Stimulated activated CD4-positive, alpha-beta T cell treated with anti-CD3 and anti-CD28 coated beads, Interleukin-1b, Interleukin-23, amount 100 ng/mL, for 1 hour (primary cell): ENCODE measurements at regions not wholly inside any gene's neighbourhood (a gene's known extent, or its start where the extent isn't known, plus 50 kb on each side); places are given as distances from the start of the nearest gene placed in this dataset.
"Not testable (repeated sequence)": the region's sequence is repeated elsewhere in the genome, so short reads cannot be mapped to it uniquely, and the experiment has no call there.

ENCODE experiments used
- DNase-seq, 2 donors: peaks; one replicate each; pipeline ENCODE4 v3.0.0-alpha.2; 2020; ENCODE audit warnings: low read depth in 2 of 2

DNA sequence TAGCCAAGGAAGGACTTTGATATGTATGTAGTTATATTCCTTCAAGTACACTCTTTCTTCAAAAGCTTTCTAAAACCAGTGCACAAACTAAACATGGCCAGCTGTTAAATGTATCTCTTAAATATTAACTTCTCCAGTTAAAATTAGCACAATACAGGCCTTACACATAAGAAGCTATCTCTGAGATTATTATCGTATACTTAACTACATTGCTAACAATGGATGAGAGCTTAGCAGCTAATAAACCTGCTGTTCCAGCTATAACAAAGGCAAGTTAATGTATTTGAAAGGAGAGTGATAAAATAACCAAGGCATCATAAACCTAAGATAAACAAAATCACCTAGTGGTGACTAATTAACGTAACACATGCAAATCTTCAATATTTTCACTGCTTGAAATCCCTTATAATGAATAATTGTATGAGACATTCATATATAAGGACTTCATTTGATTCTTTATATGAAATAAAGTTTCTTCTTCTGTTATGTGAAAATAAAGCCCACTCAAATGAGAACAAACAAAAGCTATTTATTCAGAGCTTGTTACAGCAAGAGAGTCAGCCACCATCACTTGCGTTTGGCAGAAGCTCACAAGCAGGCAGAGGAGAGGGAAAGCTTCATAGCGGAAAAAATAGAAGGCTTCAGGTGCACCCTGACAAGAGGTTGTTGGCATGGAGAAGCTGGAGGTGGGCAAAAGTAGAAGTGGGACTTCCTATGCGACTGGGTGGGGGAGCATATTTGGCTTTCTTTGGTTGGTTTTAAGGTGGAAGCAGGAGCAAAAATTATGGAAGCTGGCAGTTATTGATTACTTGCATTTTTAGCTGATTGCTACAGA is 274.1 kb upstream of the CHRM3 start:
- no peak for DNase-seq

GRCh38 chr1:239107676-239108075 is 278.7 kb upstream of the CHRM3 start:
- no peak for DNase-seq

DNA sequence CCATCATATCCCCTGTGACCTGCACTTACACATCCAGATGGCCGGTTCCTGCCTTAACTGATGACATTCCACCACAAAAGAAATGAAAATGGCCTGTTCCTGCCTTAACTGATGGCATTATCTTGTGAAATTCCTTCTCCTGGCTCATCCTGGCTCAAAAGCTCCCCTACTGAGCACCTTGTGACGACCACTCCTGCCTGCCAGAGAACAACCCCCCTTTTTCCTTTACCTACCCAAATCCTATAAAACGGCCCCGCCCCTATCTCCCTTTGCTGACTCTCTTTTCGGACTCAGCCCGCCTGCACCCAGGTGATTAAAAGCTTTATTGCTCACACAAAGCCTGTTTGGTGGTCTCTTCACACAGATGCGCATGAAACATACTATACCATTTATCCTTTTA is 279.7 kb upstream of the CHRM3 start:
- DNase-seq, result not testable (repeated sequence)

- DNase-seq, result no peak
These were observed 287.8 kb upstream of the CHRM3 start for GRCh38 chr1:239098400-239099037.

DNA sequence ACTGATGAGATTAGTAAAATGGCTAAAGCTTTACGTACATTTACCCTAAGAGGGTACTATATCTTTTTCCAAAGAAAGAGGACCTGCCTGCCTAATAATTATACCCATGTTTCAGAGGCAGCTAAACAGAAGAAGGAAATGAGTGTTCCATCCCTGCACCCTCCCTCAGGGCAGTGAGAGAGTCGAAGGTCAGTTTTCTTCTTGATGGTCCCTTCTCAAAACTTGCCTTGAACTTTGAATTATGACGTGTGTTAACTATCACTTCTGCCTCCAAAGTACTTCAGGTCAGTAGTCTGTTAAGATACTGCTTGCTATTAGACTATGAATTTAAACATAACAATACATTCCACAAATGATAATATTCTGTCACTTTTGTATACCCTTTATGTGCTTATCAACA is 294.8 kb upstream of the CHRM3 start:
- no peak for DNase-seq

DNA sequence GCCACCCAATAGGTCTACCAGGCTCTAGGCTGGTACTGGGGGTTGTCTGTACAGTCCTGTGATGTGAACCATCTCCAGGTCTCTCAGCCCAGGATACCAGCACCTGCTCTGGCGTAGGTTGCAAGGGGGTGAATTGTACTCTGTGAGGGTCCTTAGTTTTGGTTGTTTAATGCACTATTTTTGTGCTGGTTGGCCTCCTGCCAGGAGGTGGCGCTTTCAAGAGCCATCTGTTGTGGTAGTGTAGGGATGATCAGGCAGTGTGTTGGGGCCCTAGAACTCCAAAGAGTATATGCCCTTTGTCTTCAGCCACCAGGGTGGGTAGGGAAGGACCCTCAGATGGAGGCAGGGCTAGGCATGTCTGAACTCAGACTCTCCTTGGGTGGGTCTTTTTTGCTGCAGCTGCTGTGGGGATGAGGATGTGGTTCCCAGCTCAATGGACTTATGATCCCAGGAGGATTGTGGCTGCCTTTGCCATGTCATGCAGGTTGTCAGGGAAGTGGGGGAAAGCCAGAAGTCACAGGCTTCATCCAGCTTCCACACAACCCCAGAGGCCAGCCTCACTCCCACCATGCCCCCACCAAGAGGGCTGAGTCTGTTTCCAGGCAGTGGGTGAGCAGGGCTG is 301.8 kb upstream of the CHRM3 start:
- no peak for DNase-seq

DNA sequence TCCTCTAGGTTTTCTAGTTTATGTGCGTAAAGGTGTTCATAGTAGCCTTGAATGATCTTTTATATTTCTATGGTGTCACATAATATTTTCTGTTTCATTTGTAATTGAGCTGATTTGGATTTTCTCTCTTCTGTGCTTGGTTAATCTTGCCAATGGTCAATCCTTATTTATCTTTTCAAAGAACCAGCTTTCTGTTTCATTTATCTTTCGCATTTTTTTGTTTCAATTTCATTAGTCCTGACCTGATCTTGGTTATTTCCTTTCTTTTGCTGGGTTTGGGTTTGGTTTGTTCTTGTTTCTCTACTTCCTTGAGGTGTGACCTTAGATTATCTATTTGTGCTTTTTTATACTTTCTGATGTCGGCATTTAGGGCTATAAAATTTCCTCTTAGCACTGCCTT is 304.4 kb upstream of the CHRM3 start:
- DNase-seq, result not testable (repeated sequence)

DNA sequence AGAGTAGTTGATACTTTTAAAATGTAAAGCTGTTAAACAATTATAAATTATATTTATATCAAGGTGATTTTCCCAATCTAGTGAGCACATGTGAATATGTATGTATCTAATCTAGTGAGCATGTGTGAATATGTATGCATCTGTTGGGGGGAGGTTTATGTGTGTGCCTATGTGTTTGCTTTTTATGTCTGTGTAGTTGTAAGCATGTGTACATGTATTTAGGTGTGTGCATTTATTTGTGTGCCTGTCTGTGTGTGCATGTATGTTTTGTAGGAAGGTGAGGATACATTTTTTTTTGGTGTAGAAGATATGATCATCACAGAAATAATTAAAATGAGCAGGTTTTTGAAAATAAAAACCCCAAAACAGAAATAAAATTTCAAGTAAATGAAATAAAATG is 318.9 kb upstream of the CHRM3 start:
- DNase-seq, result no peak

- no peak for DNase-seq
These were observed 319.3 kb upstream of the CHRM3 start for GRCh38 chr1:239067058-239067457.

DNA sequence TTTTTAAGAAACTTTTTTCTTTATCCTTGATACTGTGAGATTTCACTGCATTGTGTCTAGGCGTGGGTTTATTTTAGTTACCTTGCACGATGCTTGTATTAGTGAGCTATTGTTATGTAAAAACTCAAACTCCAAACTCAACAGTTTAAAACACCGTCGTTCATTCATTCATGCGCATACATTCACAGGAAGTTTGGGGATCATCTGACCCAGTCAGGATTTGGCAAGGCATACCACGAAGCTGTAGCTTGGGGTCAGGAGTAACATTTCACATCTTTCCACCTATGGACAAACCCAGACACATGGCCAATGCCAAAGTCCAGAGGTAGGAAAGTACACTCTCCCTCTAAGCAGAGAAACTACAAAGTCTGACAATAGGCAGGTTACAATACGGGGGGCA is 324.6 kb upstream of the CHRM3 start:
- DNase-seq, result no peak

GRCh38 chr1:239058190-239058589 is 328.2 kb upstream of the CHRM3 start:
- DNase-seq, result no peak

- no peak for DNase-seq
These were observed 329.4 kb upstream of the CHRM3 start for GRCh38 chr1:239056940-239057339.

- no peak for DNase-seq
These were observed 333.1 kb upstream of the CHRM3 start for GRCh38 chr1:239053279-239053678.

DNA sequence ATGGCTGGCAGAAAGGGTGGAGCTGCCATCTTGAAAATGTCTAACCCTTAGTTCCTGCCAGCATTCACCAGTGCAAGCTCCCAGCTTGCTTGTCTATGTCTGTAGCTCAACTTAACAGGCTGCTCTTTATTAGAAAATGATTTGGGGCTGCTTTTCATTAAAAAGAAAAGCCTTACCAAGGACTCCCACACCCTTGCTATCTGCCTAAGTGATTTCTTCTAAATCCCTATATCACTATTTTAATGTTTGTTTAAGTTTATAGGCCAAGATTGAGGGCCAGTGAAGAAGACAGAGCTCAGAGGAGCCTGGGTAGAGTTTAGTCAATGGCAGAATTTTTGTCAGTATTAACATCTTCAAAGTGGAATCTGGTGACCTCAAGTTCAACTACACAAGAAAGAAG is 336.8 kb upstream of the CHRM3 start:
- no peak for DNase-seq

DNA sequence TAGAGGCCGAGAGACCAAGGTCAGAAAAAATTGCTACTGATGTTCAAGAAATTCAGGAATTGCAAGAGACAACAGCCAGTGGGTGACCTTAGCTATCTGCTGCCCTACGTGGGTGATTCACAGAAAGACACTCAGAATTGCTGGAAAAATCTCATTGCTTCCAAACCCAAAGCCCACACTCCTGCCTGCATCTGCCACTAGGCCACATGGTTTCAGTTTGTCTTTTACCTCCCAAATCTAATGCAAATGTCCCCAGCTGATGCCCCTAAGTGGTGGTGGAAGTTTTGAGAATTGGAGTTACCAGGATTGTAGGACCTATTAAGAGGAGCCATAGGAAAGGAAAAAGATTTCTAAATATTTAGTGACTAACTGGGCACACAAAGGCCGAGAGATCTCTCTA is 341.5 kb upstream of the CHRM3 start:
- DNase-seq, result no peak

GRCh38 chr1:239040523-239040922 is 345.8 kb upstream of the CHRM3 start:
- DNase-seq, result no peak

- DNase-seq, result no peak
These were observed 355.1 kb upstream of the CHRM3 start for GRCh38 chr1:239031310-239031709.

GRCh38 chr1:239025997-239026694 is 360.2 kb upstream of the CHRM3 start:
- DNase-seq, result no peak

- DNase-seq, result no peak
These were observed 361.1 kb upstream of the CHRM3 start for GRCh38 chr1:239025223-239025622.

GRCh38 chr1:239023732-239024360 is 362.5 kb upstream of the CHRM3 start:
- no peak for DNase-seq

- no peak for DNase-seq
These were observed 370.0 kb upstream of the CHRM3 start for GRCh38 chr1:239016337-239016736.

- DNase-seq, result no peak
These were observed 375.0 kb upstream of the CHRM3 start for GRCh38 chr1:239011382-239011781.
